C4-2B (cell line): ENCODE measurements at regions not wholly inside any gene's neighbourhood (a gene's known extent, or its start where the extent isn't known, plus 50 kb on each side); places are given as distances from the start of the nearest gene placed in this dataset.

ENCODE experiments used
- H3K27ac ChIP-seq: fragments of 450-650 bp; 2 replicates; pipeline ENCODE4 v1.5.1; 2017
- ZFX ChIP-seq: fragments of 450-650 bp; IDR thresholded peaks from 2 replicates; pipeline ENCODE4 v1.6.1; 2017
- TF ChIP-seq, protein P1 (sequence below): fragments of 450-650 bp; conservative IDR thresholded peaks from 2 replicates; pipeline ENCODE4 v1.5.1; 2017; ENCODE audit warnings: mild to moderate bottlenecking

DNA sequence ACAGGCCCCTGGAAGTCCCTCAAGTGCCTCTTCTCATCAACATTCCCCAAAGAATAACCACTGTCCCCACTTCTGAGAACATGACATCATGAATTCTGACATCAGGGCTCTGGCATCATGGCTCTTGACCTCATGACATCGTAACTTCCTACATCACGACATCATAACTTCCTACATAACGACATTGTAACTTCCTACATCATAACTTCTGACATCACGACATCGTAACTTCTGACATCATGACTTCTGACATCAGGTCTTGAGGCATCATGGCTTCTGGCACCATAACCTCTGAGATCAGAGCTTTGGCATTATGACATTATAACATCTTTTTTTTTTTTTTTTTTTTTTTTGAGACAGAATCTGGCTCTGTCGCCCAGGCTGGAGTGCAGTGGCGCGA is 66.7 kb upstream of the FAM20C start:
- TF ChIP-seq ZFX = no peak
- TF ChIP-seq, protein P1, sequence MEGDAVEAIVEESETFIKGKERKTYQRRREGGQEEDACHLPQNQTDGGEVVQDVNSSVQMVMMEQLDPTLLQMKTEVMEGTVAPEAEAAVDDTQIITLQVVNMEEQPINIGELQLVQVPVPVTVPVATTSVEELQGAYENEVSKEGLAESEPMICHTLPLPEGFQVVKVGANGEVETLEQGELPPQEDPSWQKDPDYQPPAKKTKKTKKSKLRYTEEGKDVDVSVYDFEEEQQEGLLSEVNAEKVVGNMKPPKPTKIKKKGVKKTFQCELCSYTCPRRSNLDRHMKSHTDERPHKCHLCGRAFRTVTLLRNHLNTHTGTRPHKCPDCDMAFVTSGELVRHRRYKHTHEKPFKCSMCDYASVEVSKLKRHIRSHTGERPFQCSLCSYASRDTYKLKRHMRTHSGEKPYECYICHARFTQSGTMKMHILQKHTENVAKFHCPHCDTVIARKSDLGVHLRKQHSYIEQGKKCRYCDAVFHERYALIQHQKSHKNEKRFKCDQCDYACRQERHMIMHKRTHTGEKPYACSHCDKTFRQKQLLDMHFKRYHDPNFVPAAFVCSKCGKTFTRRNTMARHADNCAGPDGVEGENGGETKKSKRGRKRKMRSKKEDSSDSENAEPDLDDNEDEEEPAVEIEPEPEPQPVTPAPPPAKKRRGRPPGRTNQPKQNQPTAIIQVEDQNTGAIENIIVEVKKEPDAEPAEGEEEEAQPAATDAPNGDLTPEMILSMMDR = no peak
- no peak overlapping the region for H3K27ac ChIP-seq

DNA sequence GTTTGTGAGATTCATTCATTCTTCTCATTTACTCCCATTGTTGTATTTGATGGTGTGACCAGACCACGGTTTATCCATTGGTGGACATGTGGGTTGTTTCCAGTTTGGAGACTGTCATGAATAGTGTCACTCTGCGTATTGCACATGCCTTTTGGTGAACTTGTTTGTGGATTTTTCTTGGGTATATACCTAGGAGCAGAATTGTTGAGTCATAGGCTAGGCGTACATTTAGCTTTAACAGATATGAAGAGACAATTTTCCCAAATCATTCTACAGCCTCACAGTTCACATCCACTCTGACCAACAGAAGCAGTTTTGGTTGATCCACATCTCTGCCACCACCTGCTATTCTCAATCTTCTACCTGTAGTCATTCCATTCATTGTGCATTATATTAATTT is 66.0 kb upstream of the FAM20C start:
- TF ChIP-seq, protein P1 = no peak
- TF ChIP-seq ZFX = no peak
- no peak overlapping the region for H3K27ac ChIP-seq

GRCh38 chr7:127064-127598 is 65.2 kb upstream of the FAM20C start:
- TF ChIP-seq, protein P1 = no peak
- TF ChIP-seq ZFX = no peak
- no peak overlapping the region for H3K27ac ChIP-seq

DNA sequence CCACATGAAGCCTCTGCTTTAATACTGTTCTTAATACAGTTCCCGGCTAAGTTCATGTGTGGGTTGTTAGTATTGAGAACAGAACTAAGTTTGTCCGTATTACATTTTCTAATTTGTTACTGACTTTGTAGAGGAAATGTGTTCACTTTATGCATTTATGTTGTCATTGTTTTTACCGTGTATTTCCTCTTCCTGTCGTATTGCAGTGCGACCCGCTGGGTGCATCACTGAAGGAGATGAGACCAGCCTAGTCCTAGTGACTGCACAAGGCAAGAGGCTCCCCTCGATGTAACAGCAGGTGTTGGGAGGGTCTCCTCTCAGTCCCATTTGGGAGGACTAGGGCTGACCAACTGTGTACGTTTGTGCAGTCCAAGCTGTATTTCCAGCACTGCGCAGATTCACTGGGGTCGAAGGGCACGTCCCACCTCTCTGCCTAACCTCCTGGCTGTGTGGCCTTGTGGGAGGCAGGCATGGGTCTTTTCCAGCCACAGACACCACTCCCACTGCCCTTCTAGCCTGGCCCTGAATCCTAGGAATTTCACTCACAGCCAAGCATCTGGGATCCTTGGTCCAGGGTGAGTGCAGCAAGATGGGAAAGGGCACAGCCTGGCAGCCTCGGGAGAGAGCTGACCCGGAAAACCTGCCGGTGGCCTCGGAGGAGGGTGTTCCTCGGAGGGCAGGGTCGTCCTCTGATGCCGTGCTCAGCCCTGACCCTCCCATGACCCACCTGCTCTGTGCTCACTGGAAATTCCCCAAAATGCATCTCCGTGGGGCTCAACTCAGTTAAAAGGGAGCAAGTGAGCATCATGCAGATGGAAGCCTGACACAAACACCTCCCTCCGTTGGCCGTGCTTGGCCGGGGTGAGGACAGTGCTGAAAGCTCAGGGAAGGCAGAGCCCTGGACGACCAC is 63.9 kb upstream of the FAM20C start:
- H3K27ac ChIP-seq = no peak overlapping the region
- TF ChIP-seq, protein P1 = no peak
- TF ChIP-seq ZFX = no peak

GRCh38 chr7:129366-130221 is 62.8 kb upstream of the FAM20C start:
- H3K27ac ChIP-seq = no peak overlapping the region
- TF ChIP-seq ZFX = no peak
- TF ChIP-seq, protein P1 = no peak

DNA sequence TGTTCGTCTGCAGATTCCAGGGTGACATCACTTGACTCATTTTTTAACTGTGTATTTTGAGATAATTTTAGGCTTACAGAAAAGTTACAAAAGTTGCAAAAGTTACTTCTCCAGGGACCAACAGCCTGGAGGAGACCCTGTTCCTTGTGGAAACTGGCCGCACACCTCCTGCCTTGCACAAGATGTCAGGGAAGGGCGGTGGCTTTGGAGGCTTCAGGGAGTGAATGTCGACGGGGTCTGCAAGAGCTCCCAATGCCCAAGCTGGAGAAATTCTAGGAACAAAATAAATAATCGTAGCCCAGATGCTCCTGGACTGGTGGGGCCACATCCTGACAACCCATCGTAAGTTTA is 62.2 kb upstream of the FAM20C start:
- no peak overlapping the region for H3K27ac ChIP-seq
- TF ChIP-seq, protein P1 = no peak
- TF ChIP-seq ZFX = no peak
